ENCODE measurements at regions not wholly inside any gene's neighbourhood (a gene's known extent, or its start where the extent isn't known, plus 50 kb on each side); places are given as distances from the start of the nearest gene placed in this dataset.

DNA sequence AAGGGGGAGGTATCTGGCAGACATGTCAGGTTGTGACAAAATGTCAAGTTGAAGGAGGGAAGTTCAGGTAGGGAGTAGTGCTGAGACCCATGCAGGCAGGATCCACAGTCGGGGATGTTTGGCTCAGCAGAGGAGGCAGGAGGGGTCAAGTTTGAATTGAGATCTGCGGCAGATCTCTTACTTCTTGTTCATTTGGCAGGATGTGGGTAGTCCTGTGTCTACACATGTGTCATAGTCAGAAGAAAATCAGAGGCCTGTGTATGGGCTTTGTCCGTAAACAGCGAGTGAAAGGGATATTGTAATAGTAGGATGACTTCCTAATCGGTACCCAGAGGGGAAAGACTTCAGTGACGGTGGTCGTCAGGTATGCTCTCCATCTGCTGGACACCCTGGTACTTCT, 203.8 kb upstream of the MTPN start:
- no peaks in the 10 kb centered on the region for H3K4me1 ChIP-seq
- no peak overlapping the region for H3K27ac ChIP-seq
- no peaks in the 10 kb centered on the region for H3K36me3 ChIP-seq
- no peak overlapping the region for H3K4me3 ChIP-seq
- no peak for DNase-seq
- ATAC-seq (ENCODE audit: low FRiP score in 2 of 2), result no peak
- no peak for TF ChIP-seq POLR2AphosphoS5 (IDR thresholded peaks at IDR 0.05)
- no peak for TF ChIP-seq POLR2A (IDR thresholded peaks at IDR 0.05)
- no peak for TF ChIP-seq EP300 (IDR thresholded peaks at IDR 0.05)
- TF ChIP-seq, protein P1, sequence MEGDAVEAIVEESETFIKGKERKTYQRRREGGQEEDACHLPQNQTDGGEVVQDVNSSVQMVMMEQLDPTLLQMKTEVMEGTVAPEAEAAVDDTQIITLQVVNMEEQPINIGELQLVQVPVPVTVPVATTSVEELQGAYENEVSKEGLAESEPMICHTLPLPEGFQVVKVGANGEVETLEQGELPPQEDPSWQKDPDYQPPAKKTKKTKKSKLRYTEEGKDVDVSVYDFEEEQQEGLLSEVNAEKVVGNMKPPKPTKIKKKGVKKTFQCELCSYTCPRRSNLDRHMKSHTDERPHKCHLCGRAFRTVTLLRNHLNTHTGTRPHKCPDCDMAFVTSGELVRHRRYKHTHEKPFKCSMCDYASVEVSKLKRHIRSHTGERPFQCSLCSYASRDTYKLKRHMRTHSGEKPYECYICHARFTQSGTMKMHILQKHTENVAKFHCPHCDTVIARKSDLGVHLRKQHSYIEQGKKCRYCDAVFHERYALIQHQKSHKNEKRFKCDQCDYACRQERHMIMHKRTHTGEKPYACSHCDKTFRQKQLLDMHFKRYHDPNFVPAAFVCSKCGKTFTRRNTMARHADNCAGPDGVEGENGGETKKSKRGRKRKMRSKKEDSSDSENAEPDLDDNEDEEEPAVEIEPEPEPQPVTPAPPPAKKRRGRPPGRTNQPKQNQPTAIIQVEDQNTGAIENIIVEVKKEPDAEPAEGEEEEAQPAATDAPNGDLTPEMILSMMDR (IDR thresholded peaks at IDR 0.05), result no peak
- WGBS, 2 donors, result 78 to 80% methylated on average over 7 of the region's 7 CpGs
- H3K27me3 ChIP-seq, result no peaks in the 10 kb centered on the region
- no peaks in the 10 kb centered on the region for H3K9me3 ChIP-seq

DNA sequence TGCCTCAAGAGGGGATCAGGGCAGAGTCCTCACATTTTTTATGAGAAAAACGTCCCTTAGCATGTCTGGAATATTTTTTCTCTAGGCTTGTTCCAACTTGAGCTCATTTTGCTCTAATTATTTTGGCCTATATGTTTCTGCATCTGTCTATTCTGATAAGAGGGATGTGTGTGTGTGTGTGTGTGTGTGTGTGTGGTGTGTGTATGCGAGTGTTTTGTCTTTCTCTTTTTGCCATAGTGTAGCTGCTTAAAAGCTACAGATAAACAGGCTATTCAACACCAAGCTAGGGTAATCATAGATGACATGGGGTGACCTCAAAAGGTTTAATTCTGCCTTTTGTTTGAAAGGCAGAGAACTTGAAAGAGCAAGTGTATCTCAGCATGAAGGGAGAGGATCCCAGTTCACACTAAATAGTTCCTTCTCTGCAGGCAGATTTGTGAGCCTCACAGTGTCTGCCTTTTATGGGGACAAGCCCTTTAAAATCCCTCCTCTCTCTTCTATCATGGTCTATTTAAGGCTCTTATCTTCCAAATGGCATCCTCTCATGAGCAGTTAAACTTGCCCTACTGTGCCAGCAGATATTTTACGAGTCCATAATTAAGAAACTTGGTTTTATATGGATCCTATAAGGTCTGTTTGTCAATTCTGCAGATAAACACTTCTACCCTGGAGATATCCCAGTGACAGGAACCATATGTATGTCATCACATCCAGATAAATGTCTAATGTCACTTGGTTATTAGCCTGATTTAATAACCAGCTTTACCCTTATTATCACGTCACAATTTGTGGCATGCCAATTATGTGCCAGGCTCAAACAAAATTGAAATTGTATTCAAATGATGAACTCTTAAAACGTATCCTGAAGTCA, 202.9 kb upstream of the MTPN start:
- H3K27me3 ChIP-seq, result no peaks in the 10 kb centered on the region
- H3K4me3 ChIP-seq, result no peak overlapping the region
- DNase-seq (no peak), ATAC-seq (ENCODE audit: low FRiP score in 2 of 2) (no peak)
- H3K27ac ChIP-seq, result no peak overlapping the region
- H3K36me3 ChIP-seq, result no peaks in the 10 kb centered on the region
- TF ChIP-seq EP300 (IDR thresholded peaks at IDR 0.05) (no peak), POLR2AphosphoS5 (IDR thresholded peaks at IDR 0.05) (no peak), POLR2A (IDR thresholded peaks at IDR 0.05) (no peak)
- TF ChIP-seq, protein P1 (IDR thresholded peaks at IDR 0.05), result no peak
- H3K4me1 ChIP-seq, result no peaks in the 10 kb centered on the region
- no peaks in the 10 kb centered on the region for H3K9me3 ChIP-seq
- 61 to 62% methylated on average over 5 of the region's 5 CpGs for WGBS, 2 donors

DNA sequence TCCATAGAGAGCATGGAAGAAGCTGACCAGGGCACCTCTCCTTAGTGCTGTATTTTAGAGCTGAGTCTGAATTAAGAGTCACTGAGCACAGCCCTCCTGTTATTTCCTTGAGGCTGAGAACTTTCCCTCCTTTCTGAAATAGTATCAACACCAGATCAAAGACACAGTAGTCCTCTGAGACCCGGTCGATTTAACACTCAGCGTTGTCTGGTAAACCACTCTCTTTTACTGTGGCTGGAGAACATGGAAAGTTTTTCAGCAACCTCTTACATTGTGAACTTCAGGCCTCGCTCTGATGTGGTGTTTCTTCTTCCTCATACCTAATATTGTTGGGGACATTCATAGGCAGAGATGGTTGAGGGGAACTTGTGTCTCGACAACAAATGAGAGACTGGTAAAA, 202.0 kb upstream of the MTPN start:
- no peak overlapping the region for H3K4me3 ChIP-seq
- H3K9me3 ChIP-seq, result no peaks in the 10 kb centered on the region
- TF ChIP-seq POLR2A (IDR thresholded peaks at IDR 0.05) (no peak), EP300 (IDR thresholded peaks at IDR 0.05) (no peak), POLR2AphosphoS5 (IDR thresholded peaks at IDR 0.05) (no peak)
- TF ChIP-seq, protein P1 (IDR thresholded peaks at IDR 0.05), result no peak
- H3K36me3 ChIP-seq, result no peaks in the 10 kb centered on the region
- H3K27ac ChIP-seq, result no peak overlapping the region
- no peaks in the 10 kb centered on the region for H3K4me1 ChIP-seq
- 78 to 86% methylated on average over 5 of the region's 5 CpGs for WGBS, 2 donors
- no peaks in the 10 kb centered on the region for H3K27me3 ChIP-seq
- DNase-seq (no peak), ATAC-seq (ENCODE audit: low FRiP score in 2 of 2) (no peak)

DNA sequence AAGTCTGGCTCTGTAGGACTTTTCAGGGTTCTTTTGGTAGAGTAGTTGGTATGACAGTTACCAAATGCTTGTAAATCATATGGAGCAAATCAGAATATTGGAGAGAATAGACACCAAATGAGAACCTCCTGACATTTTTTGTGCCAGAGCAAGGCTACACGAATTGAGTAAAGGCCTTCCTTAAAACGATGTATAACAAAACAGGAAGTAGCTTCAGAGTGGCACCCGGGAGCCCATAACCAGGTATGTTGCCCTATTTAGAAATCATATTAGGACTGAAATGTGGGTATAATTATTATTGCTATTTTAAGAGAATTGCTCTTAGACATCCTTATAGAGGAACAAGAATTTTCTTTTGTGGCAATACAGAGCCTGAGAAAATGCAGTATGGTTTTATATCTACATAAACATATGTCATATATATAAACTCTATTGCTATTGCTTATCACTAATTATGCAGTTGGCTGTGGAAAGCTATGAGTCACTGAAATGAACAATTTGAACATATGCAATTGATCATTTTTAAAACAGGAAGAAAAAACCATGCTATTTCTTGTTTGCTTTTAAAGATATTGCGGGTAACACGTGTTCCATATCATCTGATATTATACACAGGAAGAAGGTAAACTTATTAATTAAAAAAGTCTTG, 197.4 kb upstream of the MTPN start:
- WGBS, 2 donors, result 68 to 70% methylated on average over 5 of the region's 5 CpGs
- Histone ChIP-seq H3K27me3 (no peaks in the 10 kb centered on the region), H3K27ac (no peak overlapping the region), H3K36me3 (no peaks in the 10 kb centered on the region), H3K9me3 (no peaks in the 10 kb centered on the region), H3K4me1 (no peaks in the 10 kb centered on the region), H3K4me3 (no peak overlapping the region)
- DNase-seq (no peak), ATAC-seq (ENCODE audit: low FRiP score in 2 of 2) (no peak)
- TF ChIP-seq, protein P1 (IDR thresholded peaks at IDR 0.05), result no peak
- no peak for TF ChIP-seq EP300 (IDR thresholded peaks at IDR 0.05)

All from upper lobe of left lung (tissue), 6 donors.